Renal cortical epithelial cell (primary cell): ENCODE measurements at regions not wholly inside any gene's neighbourhood (a gene's known extent, or its start where the extent isn't known, plus 50 kb on each side); places are given as distances from the start of the nearest gene placed in this dataset.

ENCODE experiments used
- DNase-seq: peaks from one replicate; pipeline ENCODE4 v3.0.0-alpha.2; 2011; ENCODE audit warnings: low read depth

- DNase-seq = no peak
Measured at GRCh38 chr16:6406028-6406427, 926.6 kb upstream of the RBFOX1 start.

DNA sequence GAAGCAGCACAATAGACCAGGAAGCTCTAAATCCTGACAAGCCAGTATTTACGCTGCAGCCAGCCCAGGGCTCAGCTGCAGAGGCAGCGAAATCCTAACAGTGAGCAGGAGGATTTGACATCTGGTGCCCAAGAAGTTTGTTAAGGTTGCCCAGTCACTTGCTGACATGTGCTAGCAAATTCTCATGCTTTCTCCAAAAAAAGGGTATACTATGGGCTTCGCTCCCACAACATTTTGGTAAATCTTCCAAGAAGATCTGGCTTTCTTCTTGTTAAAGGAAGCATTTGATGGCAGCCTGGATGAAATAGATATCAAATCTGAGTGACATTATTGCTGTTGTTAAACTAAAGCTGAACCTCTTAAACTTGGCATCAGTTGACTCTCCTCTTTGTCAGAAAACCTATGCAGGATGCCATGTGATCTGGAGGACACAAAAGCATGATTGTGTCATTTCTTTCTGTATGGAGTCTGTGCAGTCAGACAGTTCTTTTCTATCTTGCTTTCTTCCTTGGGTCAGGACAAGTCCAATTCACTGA lies 949.7 kb upstream of the RBFOX1 start:
- DNase-seq = no peak

DNA sequence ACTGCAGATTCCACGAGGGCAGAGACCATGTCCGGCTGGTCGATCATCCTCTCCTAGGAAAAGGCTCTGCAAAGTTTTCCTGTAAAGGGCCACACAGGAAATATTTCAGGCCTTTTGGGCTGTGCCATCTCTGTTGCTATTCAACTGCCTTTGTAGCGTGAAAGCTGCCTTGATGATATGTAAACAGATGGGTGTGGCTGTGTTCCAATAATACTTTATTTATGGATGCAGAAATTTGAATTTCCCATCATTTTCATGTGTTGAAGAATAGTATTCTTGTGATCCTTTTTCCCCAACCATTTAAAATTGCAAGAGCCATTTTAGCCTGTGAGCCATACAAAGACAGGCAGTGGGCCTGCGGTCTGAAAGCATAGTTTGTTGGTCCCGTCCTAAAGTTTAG lies 950.7 kb upstream of the RBFOX1 start:
- no peak for DNase-seq

DNA sequence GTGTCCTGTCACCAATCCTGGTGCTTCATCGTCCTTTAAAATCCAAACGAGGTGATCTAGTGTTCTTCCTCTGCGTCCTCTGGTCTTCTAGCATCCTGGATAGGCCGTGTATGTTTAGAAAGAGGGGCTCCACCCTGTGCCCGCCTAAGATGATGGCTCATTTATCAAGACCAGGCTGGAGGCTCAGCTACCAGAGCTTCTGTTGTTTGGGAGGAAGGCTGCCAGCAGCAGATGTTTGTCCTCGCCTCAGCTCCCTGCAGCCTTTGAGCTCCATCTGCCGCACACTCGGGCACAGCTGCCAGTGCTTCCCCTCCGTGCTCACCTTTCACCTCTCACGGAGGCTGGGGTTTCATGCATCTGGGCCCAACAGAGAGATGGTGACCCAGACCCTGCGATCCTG lies 954.7 kb upstream of the RBFOX1 start:
- no peak for DNase-seq

GRCh38 chr16:6375465-6376075 lies 957.1 kb upstream of the RBFOX1 start:
- no peak for DNase-seq

DNA sequence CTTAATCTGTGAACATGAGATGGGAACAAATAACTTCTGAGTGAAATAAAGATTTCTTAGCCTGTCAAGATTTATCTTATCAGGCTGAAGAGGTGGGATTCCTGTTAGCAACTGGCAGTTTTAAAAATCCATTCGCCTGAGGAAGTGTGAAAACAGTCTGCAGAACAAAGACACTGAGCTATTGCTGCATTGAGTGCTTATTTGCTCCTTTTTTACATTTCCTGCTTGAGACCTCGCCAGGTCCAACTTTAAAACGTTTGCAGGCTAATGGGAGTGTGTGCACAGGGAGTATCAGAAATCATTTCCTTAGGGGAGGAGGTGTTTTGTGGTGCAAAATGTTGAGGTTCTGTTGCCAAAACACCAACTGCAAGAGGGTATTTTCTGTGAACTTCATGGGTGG lies 957.8 kb upstream of the RBFOX1 start:
- DNase-seq = no peak

DNA sequence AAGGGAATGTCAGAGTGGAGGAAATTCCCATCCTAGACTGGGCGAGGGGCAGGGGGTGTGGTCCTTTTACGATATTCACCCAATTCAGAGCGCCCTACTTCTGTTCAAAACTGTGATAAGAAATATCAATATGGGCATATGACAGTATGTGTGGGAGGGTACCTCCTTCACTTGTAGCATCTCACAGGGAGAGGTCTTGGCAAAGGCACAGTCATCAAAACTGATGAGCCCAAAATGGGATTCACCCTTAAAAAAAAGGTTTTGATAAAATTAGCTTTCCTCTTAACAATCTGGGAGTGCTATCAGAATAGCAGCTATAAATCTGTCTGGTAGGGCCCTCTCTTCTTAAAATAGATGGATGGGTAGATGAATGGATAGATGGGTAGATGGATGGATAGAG lies 967.8 kb upstream of the RBFOX1 start:
- DNase-seq = no peak

- DNase-seq = no peak
Measured at GRCh38 chr16:6363896-6364607, 968.6 kb upstream of the RBFOX1 start.

DNA sequence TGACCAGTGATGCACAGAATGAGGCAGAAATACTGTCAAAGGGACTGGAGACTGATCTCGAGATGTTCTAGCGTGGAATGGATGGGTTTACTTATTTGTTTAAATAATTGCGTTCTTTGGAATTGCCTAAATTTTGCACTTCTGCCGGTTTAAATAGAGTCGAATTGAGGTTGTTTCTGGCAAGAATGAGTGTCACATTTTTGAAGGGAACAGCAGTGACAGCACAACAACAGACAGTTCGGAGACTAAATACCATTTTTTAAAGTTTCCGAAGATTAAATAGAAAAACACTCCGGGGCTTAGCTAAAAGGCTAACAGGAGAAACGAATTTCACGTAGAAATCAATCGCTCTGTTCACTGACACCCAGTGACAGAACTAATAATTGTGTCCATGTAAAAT lies 969.2 kb upstream of the RBFOX1 start:
- DNase-seq = no peak

DNA sequence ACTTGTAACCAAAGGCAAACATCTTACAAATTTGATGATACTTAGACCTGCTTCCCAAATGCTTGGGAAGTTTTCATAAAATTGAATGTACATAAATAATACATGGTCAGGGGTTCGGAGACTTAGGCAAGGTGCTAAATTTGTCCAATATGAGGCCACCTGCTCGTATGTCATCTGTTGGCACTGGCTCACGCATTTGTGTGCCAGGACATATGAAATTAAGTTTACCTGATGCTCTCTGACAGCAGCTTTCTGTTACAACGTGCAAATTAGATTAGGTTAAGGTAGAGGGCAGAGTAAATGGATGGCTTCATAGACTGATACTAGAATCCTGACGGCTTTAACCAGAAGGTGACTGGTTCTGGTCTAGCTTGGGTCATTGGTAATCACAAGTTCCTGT lies 970.3 kb upstream of the RBFOX1 start:
- DNase-seq = no peak

DNA sequence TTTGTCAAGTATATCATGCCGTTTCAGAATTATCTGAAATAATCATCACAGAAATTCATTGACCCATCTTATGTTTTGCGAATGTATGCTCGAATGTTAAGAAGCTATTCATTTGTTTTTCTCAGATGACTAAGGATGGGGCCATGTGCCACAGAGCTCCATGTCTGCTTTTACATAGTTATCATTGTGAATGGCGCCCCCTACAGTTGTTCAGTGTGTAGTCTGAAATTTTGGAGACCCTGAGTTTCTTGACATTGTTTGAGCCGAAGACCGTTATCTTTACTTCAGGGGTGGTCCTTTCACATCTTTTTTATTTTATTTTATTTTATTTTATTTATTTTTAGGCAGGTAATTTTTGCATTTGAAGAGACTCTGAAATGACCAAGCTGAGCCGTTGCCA lies 972.0 kb upstream of the RBFOX1 start:
- no peak for DNase-seq

DNA sequence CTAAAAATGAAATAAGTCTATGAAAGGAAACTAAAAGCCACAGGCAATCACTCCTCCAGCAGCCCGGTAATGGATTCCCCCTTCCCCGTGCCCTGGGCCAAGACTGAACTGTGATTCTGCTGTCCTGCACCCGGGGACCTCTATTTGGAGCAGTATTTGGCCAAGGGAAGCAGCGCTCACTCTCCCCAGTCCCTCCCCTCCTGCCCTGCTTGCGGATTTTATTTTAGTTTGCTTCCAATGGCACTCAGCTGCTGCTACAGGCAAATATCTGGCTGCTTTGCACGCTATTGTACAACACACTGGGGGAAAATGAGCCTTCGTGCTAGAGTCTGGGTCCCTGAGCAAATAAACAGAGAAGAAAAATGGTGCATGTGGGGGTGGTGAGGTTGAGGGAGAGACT lies 975.7 kb upstream of the RBFOX1 start:
- DNase-seq = no peak

DNA sequence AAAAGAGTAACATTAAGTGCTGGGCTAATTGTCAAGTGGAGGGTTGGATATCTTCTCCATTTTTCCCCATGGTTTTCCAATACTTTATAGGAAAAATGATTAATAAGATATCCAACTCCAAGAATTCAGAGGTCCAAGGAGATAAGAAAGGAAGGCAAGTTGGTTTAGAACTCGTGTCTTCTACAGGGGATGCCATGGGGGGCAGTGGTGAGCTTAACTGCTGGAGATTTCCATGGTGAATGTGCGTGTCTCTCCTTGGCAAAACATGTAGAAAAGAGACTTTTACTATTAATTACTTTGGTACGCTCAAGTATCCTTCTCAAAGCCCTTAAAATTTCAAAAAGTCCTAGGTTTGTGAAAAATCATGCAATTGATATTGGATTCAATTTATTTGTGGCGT lies 982.9 kb upstream of the RBFOX1 start:
- DNase-seq = no peak

DNA sequence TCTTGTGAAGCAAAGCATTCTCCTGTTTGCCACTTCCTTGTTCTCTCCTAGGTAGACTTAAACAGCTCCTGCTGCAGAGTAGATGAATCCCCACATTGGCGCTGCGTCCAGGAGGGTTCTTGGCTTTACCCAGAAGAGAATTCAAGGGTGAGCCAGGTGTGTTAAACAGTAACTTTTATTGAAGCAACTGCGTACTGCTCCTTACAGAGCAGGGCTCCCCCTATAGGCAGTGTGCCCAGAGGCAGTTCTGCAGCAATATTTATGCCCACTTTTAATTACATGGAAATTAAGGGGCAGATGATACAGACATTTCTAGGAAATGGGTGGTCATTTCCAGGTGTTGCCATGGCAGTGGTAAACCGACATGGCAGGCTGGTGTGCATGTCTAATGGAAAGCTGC lies 987.6 kb upstream of the RBFOX1 start:
- DNase-seq = no peak

DNA sequence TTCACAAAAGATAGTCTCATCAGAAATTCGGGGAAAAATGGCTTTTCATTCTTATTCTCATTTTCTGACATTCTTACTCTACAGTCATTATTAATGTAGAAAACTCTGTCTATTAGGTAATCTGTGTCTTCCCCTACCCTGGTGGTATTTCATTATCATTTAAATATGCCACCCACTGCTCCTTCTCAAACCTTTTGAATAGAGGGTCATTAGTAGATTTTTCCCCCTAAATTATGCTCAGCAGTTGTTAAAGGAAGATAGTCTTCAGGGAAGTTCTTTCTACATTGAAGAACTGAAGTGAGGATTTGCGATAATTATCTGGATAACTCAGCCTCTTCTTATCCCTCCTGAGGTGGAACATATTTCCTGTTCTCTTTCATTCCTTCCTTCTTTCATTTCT lies 989.5 kb upstream of the RBFOX1 start:
- no peak for DNase-seq

GRCh38 chr16:6341981-6342380 lies 990.7 kb upstream of the RBFOX1 start:
- no peak for DNase-seq

GRCh38 chr16:6335072-6335471 lies 997.6 kb upstream of the RBFOX1 start:
- no peak for DNase-seq

DNA sequence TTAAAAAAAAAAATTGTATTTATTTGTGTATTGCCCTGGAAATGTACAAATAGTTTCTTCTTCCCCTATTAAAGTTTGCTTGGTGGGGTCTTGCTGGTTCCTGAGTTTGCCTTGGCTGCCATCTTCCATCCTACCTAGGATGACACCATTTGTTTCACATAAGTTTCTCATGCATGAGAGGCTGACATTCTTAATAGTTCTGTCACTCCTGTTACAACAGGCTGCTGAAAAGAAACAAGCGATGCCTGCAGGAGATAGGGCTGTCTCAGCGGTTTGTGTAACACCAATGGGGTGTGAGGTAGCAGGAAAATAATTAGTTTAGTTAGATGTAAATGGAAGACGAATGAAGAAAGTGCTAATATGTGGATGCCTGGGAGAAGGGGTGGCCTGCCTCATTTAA lies 1000.9 kb upstream of the RBFOX1 start:
- no peak for DNase-seq

DNA sequence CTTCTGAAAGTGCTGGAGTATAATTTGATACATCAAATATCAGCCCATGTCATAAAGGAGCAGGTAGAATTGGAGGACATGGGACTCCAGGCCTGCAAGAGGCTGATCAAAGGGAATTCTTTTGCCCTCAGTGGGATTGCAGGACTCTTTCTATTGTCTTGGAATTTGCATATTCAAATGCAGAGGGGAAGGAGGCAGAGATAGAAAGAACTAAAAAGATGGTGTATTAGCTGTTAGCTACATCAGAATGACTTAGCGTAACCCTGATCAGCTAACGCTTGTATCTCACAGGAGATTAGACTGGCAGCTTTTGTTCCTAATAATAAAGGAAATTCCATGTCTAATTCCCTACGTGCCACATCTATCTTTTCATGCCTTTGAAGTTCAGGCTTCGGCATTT lies 1014.7 kb upstream of the RBFOX1 start:
- no peak for DNase-seq

DNA sequence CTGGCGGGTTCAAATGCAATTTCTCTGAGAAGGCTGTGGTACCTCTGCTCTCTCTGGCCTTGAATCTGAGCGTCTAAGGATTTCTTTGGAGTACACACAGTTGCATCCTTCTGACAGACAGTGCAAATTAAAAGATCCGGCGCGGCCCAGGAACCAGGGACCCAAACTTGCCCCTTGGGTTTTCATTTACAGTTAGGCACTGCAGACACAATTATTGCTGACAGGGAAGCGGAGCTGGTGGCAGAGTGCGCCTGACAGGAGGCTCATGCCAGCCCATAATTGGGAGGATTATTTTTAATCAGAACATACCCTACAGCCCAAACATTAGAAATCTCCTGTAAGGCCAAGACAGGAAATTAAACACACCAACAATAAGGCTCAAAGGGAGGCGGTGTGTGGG lies 1023.4 kb upstream of the RBFOX1 start:
- no peak for DNase-seq

GRCh38 chr16:6308176-6308575 lies 1024.5 kb upstream of the RBFOX1 start:
- no peak for DNase-seq

DNA sequence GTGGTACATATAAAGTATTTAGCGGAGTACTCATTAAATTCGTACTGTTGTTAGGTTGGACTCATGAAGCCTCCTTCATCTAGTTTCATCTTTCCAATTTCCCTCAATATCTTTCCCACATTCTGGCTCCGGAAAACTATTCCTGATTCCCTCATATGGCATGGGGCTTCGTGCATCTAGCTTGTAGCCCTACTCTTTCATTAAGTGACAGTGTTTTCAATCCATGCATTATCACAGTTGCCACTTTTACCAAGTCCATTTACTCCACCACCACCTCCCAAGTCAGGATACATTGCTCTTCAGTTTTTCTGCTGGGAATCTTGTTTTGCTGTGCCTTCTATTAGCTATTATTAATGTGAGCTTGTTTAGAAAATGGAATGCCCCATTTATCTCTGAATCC lies 1032.1 kb upstream of the RBFOX1 start:
- DNase-seq = no peak

DNA sequence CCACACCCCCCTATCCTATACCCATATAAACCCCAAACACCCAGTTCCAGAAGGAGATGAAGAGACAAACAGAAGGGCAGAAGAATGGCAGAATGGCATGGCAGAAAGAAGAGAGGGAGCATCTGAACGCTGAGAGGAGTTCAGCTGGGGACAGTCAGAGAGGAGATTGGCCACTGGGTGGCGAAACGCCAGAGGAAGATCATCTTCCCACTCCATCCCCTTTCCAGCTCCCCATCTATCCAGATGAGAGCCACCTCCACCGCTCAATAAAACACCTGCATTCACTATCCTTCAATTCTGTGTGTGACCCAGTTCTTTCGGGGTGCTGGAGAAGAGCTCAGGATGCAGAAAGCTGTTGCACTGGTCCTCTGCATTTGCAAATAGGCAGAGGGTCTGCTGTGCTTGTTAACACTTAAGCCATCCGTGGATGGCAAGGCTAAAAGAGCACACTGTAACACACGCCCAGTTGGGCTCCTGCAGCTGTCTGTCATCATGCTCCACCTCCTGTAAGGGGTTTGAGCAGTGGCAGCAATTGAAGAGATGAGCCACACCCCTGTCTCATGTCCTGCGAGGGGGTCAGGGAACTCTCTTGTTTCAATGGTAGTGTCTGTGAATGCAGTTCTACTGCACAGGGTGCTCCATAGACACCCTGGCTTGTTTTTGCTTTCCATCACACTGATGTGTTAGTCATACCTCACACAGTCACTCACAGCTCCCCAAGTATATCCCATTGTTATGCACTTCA lies 1034.8 kb upstream of the RBFOX1 start:
- DNase-seq = no peak
